ENCODE measurements at regions not wholly inside any gene's neighbourhood (a gene's known extent, or its start where the extent isn't known, plus 50 kb on each side); places are given as distances from the start of the nearest gene placed in this dataset.

DNA sequence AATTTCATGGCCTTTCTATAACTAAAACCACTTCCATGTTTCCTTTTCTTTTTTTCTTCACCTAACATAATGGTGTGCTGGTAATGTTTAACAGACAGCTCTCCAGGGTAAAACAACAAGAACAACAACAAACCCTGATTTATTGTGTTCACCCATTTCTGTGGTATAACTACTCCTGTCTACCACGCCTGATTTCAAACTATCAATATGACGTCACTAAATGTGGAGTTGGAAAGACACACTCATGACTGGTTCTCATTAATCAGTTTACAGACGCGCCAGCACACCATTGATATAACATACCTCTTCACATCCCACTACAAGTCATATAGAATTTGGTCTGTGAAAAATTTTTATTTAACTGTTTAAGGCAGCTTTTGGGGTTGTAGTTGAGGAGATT is 142.9 kb downstream of the ARRDC3 start:
- no peak for DNase-seq

DNA sequence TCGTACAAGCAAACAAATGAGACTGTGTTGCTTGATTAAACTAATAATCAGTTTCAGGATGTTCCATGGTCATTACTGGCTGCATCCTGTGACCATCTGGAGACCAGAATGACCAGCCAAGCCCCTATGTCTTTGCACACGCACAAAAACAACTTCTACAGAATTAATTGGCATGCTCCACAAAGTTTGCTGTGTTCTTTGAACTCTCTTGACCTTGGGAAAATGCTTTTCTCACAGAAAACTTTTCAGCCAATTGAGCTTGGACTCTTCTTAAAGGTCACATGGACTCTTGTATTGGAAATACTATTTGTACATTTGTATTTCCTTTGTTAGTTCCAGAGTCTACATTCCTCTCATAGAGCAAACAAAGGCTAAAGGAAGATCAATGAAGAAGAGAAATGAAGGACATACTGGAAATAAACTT is 147.8 kb downstream of the ARRDC3 start:
- DNase-seq, result no peak

DNA sequence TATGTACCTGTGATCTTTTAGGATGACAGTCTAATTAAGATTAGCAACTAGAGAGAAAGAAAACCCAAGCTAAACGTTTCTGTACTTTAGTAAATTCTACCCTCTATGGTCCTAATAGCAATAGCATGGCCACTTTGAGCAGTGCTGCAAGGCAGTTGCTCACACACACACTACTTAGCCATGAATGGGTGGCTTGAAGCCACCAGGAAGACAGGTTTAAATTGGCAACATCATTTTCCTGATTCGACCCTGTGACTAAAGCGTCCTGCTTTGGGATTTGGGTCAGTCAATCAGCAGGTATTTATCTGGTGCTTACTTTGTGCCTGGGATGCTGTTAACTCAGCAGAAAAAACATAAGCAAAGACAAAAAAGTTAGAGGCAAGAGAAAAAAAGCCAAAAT is 150.6 kb downstream of the ARRDC3 start:
- no peak for DNase-seq

DNA sequence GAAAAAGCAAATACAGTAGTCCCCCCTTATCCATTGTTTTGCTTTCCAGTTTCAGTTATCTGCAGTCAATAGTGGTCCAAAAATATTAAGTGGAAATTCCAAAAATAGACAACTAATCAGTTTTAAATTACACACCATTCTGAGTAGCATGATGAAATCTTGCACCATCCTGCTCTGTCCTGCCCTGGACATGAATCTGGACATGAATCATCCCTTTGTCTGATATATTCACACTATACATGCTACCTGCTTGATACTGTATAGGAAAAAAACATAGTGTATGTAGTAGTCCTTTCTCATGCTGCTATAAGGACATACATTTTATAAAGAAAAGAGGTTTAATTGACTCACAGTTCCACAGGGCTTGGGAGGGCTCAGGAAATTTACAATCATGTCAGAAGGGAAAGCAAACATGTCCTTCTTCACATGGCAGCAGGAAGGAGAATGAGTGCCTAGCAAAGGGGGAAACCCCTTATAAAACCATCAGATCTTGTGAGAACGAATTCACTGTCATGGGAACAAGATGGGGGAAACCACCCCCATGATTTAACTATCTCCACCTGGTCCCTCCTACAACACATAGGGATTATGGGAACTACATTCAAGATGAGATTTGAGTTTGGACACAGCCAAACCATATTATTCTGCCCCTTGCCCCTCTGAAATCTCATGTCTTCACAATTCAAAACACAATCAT is 153.9 kb downstream of the ARRDC3 start:
- DNase-seq, result no peak

DNA sequence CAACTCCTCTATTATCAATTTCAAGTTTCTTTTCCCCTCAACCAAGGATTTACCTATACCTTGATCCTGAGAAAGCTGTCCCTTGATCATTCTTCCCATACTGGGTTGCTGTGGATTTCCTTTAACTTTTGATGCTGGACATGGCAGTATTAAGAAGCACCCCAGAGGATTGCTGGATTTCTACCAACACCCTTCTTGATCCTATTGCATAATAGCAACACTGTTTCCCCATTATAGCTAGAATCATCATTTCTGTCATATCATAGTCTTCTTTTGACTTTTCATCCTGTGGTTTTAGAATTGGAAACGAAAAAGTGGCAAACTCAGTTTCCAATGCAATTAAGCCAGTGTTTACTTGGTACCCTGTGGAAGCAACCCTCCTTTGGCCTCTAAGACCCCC is 154.9 kb downstream of the ARRDC3 start:
- DNase-seq, result no peak

DNA sequence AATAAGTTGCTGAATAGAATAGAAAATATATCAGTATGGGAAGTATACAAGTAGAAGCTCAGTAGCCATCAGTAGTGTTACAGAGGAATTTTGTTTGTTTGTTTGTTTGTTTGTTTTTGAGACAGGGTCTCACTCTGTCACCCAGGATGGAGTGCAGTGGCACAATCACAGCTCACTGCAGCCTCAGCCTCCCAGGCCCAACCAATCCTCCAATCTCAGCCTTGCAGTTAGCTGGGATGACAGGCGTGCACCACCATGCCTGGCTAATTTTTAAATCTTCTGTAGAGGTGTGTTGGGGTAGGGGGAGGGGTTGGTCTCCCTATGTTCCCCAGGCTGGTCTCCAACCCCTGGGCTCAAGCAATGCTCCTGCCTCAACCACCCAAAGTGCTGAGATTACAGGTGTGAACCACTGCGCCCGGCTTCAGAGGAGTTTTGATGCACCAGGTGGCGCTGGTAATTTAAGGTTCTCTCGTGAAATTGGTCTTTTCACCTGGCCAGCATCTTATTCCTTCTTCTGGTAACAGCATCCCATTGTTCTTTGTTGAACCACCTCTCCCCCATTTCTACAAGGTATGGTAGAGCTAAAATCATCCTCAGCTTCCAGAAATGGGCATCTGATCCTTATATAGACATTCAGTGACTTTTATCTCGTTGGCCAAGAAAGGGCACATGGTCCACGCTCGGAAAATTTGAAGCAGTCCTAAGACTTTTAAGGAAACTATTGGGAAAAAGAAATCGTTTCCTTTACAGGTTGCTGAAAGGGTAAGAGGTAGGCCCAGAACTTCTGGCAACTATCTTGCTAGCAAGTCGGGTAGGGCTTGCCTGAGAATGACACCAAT is 157.1 kb downstream of the ARRDC3 start:
- DNase-seq, result peak in 1 of 2 experiments; percentile 54

DNA sequence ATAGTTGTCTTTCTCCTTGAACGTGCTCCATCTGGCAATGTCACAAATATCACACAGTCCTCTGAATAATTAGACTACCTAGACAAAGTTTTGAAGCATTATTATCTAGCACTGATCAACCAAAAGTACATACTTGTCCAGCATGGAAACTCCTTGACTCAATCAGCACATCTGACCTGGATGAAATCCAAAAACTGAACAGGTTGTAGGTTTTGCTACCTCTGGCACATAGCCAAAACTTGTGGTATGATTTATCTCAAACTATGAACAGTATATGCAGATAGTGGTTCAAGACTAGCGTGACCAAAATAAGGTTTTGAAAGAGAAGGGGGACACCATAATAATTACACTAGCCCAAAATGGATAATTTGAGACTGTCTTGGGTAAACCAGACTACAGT is 158.1 kb downstream of the ARRDC3 start:
- DNase-seq, result no peak

DNA sequence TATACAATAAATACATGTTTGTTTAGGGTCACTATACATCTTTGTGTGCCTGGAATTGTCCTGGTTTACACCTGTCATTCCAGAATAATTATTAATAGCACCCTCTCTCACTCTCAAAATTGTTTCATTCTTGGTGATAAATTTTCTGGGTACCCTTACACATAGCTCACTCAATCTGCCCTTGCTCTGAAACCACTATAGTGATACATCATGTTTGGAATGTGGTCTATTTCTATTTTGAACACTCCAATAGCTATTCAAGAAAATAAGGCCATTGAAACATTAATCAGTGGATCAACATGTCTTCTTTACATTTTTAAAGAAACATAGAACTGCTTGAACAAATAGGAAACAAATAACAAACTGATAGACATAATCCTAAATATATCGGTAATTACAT is 158.7 kb downstream of the ARRDC3 start:
- no peak for DNase-seq

DNA sequence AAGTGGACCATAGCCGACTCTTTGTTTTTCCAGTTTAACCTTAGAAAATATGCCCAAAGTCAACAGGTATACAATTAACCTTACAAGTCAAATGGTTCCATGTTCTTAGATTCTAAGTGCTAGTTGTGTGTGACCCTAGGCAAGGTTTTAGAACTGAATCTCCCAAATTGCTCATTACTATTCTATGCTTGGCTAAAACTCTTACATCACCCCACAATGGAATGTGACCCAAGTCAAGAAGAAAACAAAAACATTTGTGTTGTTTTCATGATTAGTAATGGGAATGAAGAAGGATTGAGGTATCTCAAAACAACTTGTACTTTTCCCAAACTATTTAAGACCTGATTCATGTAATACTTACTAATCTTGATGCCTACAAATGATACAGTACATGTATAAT is 159.2 kb downstream of the ARRDC3 start:
- no peak for DNase-seq

DNA sequence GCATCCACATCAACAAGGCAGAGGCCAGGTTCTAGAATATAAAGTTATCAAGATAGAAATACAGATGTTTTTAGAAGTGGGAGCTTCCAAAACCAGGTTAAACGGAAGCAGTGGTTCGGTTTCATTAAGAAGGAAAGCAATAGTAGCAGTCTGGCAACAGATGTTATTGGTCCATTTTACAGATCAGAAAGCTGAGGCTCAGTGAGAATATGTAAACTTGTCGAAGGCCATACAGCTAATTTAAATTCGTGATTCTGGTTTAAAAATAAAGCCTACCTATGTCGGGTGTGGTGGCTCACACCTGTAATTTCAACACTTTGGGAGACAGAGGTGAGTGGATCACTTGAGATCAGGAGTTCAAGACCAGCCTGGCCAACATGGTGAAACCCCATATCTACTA is 160.6 kb downstream of the ARRDC3 start:
- no peak for DNase-seq

DNA sequence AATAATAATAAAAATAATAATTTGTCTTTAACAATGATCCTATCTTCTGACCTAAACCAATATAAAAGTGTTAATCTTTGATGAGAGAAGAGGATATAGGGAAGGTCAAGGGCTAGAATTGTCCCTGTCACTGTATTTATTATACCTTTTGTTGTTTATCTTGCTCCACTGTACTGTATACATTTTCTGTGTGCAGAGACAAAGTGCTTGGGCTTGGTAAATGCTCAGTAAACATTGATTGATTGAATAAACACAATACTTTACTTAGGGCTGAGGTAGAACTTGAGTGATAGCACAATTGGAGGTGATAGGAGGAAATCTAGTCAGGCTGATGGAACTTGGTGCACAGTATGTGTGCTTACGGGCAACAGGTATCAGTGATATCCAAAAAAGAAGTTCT is 161.2 kb downstream of the ARRDC3 start:
- DNase-seq, result no peak

DNA sequence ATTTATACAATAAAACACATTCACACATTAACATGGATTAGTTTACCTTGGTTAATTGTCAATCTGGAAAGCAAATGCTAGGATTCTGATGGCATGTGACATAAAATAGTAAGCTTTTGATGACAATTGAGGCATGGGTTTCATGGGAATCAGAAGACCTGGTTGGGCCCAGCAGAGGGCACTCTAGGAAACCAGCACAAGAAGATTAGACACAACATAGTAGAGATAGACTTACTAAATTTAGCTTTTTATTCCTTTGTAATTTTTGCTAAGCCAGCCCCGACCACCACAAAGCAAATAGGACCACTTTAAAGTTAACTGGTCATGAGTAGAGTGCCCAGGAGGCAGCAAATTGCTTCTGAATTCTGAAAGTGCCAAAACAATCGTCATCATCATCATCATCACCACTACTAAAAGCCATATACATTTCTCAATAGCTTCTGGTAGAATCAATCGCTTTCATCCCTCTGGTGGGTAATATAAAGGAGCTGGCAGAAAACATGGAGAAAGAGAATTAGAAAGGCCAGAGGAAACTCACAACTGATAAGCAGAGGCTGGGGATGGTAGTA is 163.2 kb downstream of the ARRDC3 start:
- DNase-seq, result peak in 1 of 2 experiments; percentile 20

DNA sequence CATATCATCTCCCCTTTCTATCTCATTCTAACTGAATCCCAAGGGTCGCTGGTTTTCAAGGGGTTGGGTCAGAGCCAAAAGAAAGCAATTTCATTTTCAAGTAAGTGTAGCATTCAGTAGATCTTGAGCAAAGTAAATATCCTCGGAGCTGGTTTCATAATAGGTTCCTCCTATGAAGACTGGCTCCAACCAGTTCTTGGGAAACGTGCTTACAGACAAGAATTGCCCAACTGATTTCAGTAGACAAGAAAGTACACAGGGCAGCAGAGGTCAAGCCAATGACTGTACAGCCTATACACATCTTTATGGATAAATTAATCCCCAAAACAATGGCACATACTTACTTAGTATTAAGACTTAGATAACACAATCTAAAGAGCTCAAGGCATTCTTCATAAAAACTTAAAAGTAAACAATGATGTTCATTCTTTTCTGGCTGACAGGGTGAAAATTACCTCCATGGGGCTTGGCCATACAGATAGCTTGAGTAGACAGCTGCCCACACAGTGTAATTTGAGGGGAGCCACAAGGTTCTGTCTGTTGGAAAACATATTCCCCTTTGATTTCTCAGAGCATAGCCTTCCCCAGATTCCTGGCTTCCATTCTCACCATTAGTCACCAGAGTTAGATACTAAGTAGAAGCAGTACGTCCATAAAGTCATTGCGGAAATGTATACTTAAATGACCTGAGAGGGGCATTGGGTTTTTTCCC is 163.9 kb downstream of the ARRDC3 start:
- no peak for DNase-seq

DNA sequence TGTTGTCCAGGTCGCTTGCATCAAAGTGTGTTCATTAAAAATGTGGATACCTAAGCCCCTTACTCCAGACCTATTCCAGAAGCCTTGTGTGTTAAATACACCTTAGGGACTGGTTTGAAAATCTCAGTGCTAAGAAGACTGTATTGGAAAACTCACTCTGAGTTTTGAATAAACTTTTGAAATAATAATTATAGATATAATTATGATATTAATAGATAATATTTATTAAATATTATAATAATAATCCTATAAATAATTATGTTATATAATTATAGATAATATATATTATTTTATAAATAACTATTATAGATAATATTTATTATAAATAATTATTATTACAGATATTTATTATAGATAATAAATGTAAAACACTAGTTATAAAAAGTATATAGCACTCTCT is 165.3 kb downstream of the ARRDC3 start:
- no peak for DNase-seq

DNA sequence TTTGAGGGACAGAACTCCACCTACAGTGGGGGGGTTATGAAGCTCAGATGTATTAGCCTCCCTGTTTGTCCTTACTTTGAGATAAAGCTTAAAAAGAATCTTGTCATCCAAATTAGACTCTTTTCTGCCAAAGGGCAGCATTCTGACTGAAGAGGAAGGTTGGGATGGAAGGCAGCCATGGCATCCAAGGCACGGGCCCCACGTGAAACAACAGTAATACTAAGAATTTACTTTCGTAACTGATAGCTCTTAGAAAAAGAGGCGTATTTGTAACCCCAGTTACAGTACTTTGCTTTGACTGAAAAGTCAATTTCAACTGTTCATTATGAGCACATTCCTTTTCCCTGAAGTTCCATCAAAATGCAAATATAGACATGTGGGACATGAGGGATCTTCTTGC is 168.5 kb downstream of the ARRDC3 start:
- no peak for DNase-seq

Measured in SW 1271 (cell line).